Subcutaneous abdominal adipose tissue (tissue), 5 donors: ENCODE measurements at regions not wholly inside any gene's neighbourhood (a gene's known extent, or its start where the extent isn't known, plus 50 kb on each side); places are given as distances from the start of the nearest gene placed in this dataset.

Source experiments
- H3K27ac ChIP-seq: one replicate; pipeline ENCODE4 v1.7.0; 2013; ENCODE audit warnings: low read depth, mild to moderate bottlenecking, inconsistent platforms, low read length, moderate library complexity
- H3K27me3 ChIP-seq, 5 donors: one replicate each; pipeline ENCODE4 v1.7.0; 2013; ENCODE audit warnings: low read length in 5 of 5, inconsistent platforms in 1 of 5; ENCODE audit not compliant: control insufficient read depth in 5 of 5, insufficient read depth in 4 of 5
- H3K36me3 ChIP-seq, 5 donors: one replicate each; pipeline ENCODE4 v1.7.0; 2013; ENCODE audit warnings: low read length in 5 of 5; ENCODE audit not compliant: control insufficient read depth in 5 of 5, insufficient read depth in 5 of 5
- H3K4me1 ChIP-seq, 5 donors: one replicate each; pipeline ENCODE4 v1.7.0; 2013; ENCODE audit warnings: low read length in 5 of 5, mild to moderate bottlenecking in 3 of 5, moderate library complexity in 1 of 5; ENCODE audit not compliant: control insufficient read depth in 5 of 5, insufficient read depth in 5 of 5
- H3K4me3 ChIP-seq, 5 donors: one replicate each; pipeline ENCODE4 v1.7.0; 2013; ENCODE audit warnings: low read length in 5 of 5, low read depth in 1 of 5
- H3K9ac ChIP-seq, 5 donors: one replicate each; pipeline ENCODE4 v1.7.0; 2013; ENCODE audit warnings: low read length in 5 of 5, mild to moderate bottlenecking in 4 of 5, moderate library complexity in 3 of 5
- H3K9me3 ChIP-seq, 5 donors: one replicate each; pipeline ENCODE4 v1.7.0; 2013; ENCODE audit warnings: low read length in 5 of 5; ENCODE audit not compliant: control insufficient read depth in 5 of 5
- donor health status: healthy.
- donor health status: healthy.
- donor health status: healthy.
- donor health status: healthy.
- donor health status: healthy.

DNA sequence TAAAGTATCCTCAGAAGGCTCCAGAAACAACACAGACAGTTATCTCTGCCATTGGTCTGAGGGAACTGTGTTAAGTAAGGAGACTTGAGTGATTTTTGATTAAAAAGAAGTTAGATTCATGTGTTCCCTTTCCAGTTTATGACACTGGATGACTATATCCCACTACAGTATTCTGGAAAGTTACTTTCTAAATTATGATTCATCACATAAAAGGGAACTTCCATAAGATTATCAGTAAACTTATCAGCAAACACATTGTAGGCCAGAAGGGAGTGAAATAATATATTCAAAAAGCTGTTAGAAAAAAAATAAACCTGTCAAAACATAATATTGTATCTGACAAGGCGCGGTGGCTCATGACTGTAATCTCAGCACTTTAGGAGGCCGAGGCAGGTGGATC, 700.0 kb downstream of the SLITRK6 start:
- H3K27ac ChIP-seq: no peak overlapping the region
- no peak overlapping the region for H3K4me3 ChIP-seq
- no peak overlapping the region for H3K9ac ChIP-seq

DNA sequence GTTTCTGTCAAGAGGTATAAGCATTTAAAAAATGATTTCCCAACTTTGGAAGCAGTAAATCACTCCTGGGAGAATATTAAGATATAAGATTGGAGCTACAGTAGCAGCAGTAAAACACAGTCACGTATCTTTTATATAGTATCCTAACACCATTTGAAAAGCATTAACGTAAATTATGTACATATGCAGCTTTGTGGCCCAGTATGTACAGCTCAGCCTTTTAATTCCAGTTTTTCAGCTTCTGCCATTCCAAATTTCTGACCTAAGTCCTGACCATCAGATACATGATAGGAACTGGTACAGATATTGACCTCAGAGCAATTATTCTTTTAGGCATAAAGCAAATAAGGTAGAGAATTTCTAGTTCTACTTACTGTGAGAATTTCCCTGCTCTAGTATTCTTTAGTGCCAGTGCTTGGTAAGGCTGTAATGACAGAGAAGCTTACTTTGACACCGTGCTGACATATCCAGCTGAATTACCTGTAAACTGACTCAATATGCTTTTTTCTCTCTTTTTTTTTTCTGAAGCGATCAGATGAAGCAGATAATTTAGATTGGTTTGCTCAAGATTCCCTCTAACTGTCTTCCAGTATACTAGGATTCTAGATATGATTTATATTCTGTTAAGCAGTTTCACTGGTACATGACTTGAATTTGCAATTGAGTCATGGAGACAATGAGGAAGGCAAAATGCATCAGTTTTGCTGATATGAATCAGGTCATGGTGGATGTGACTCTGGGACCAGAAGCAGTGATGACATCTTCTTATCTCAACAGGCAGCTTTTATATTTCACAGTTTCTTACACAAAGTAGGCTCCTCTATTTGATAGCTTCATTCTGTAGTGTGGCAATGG, 703.6 kb downstream of the SLITRK6 start:
- peaks cover 0 to 2% (median 0%) of the 10 kb centered on the region in 5 donors for H3K9me3 ChIP-seq
- H3K4me1 ChIP-seq: no peaks in the 10 kb centered on the region
- no peaks in the 10 kb centered on the region for H3K36me3 ChIP-seq
- no peak overlapping the region for H3K4me3 ChIP-seq
- no peaks in the 10 kb centered on the region for H3K27me3 ChIP-seq
- H3K9ac ChIP-seq: no peak overlapping the region
- no peak overlapping the region for H3K27ac ChIP-seq

More for the DNA sequence above, 700.0 kb downstream of the SLITRK6 start:
- no peaks in the 10 kb centered on the region for H3K4me1 ChIP-seq
- no peaks in the 10 kb centered on the region for H3K27me3 ChIP-seq
- H3K9me3 ChIP-seq: peaks cover 0 to 4% (median 0%) of the 10 kb centered on the region in 5 donors
- no peaks in the 10 kb centered on the region for H3K36me3 ChIP-seq

DNA sequence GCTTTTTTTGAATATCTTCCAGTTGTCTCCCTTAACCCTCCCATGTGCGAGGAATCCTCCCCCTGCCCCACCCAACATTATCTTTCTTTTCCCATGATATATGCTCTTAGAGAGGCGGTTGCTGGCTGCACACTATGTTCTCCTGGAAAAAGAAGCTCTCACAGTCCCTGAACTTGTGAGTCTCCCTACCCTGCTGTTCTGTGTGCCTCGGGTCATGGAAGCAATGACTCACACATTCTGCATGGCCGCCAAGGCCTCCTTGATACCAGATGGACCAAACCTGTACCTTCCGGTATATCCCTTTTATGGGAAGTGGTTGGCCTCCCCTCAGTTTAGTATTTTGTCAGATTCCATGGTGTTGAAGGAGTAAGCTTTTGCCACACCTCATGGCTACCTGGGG, 705.4 kb downstream of the SLITRK6 start:
- H3K36me3 ChIP-seq: no peaks in the 10 kb centered on the region
- no peaks in the 10 kb centered on the region for H3K4me1 ChIP-seq
- H3K4me3 ChIP-seq: no peak overlapping the region
- no peak overlapping the region for H3K9ac ChIP-seq
- H3K27me3 ChIP-seq: no peaks in the 10 kb centered on the region
- H3K27ac ChIP-seq: no peak overlapping the region
- H3K9me3 ChIP-seq: peaks cover 0 to 2% (median 0%) of the 10 kb centered on the region in 5 donors

GRCh38 chr13:85091631-85092234, 707.5 kb downstream of the SLITRK6 start:
- no peak overlapping the region for H3K9ac ChIP-seq
- H3K27ac ChIP-seq: no peak overlapping the region
- H3K4me1 ChIP-seq: no peaks in the 10 kb centered on the region
- no peaks in the 10 kb centered on the region for H3K36me3 ChIP-seq
- H3K4me3 ChIP-seq: no peak overlapping the region
- H3K9me3 ChIP-seq: no peaks in the 10 kb centered on the region
- no peaks in the 10 kb centered on the region for H3K27me3 ChIP-seq

- Histone ChIP-seq H3K9me3 (no peaks in the 10 kb centered on the region), H3K36me3 (no peaks in the 10 kb centered on the region), H3K27ac (no peak overlapping the region), H3K4me1 (no peaks in the 10 kb centered on the region), H3K9ac (no peak overlapping the region), H3K4me3 (no peak overlapping the region), H3K27me3 (no peaks in the 10 kb centered on the region)
These were observed 710.0 kb downstream of the SLITRK6 start for GRCh38 chr13:85089186-85089585.

- Histone ChIP-seq H3K27me3 (no peaks in the 10 kb centered on the region), H3K9me3 (no peaks in the 10 kb centered on the region), H3K4me3 (no peak overlapping the region), H3K9ac (no peak overlapping the region), H3K36me3 (no peaks in the 10 kb centered on the region), H3K27ac (no peak overlapping the region), H3K4me1 (no peaks in the 10 kb centered on the region)
These were observed 718.5 kb downstream of the SLITRK6 start for GRCh38 chr13:85080691-85081090.

GRCh38 chr13:85076343-85076742, 722.9 kb downstream of the SLITRK6 start:
- no peak overlapping the region for H3K27ac ChIP-seq
- no peaks in the 10 kb centered on the region for H3K36me3 ChIP-seq
- H3K9ac ChIP-seq: no peak overlapping the region
- H3K27me3 ChIP-seq: no peaks in the 10 kb centered on the region
- H3K9me3 ChIP-seq: no peaks in the 10 kb centered on the region
- H3K4me1 ChIP-seq: no peaks in the 10 kb centered on the region
- H3K4me3 ChIP-seq: no peak overlapping the region

DNA sequence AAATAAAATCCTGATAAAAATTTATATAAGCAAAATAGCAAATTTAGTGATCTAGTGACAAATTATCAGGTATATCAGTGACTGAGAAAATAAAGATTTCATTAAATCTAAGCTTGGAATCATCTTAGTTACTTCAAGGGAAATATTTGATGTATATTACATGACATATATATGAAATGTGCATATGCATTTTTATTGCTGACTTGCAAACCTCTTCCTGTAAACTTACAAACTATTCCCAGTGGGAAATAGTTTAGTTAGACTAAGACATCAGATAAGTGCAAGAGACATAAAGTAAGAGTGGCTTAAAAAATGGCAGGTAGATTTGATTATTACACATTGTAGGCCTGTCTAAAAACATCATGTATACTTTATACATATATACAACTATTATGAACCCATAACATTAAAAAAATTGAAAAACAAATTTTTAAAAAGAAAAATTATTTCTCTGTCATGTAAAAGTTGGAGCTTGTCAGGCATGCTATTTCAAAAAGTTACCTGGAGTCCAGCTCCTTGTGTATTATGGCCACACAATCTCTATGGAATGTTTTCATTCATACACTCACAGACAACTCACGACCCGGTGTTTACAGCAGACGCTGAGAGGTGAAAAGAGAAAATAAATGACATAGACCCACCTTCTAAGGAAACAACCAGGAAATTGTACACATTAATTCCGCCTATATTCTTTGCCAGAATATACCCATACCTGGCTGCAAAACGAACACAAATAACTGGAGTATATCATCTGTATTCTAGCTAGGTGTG, 724.5 kb downstream of the SLITRK6 start:
- Histone ChIP-seq H3K27me3 (no peaks in the 10 kb centered on the region), H3K4me3 (no peak overlapping the region), H3K27ac (no peak overlapping the region), H3K36me3 (no peaks in the 10 kb centered on the region), H3K9me3 (no peaks in the 10 kb centered on the region), H3K9ac (no peak overlapping the region), H3K4me1 (no peaks in the 10 kb centered on the region)

DNA sequence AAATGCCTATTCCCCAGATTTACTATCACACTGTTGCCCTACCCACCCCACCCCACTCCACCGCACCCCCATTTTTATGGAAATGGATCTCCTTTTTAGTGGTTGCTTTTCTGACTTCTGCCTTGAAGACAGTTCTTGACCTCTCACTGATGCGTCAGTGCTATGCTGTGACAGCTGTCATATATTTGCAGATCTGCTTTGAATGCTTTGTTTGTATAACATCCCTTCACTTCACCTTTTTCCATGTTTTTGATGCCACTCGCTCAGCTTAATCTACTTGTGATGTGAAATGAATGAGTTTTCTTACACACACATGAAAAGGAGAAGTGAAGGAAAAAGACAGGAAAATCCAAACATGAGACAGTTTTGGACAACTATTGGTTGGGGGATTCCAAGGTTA, 731.0 kb downstream of the SLITRK6 start:
- H3K27ac ChIP-seq: no peak overlapping the region
- no peak overlapping the region for H3K9ac ChIP-seq
- H3K36me3 ChIP-seq: no peaks in the 10 kb centered on the region
- H3K9me3 ChIP-seq: no peaks in the 10 kb centered on the region
- H3K27me3 ChIP-seq: no peaks in the 10 kb centered on the region
- H3K4me3 ChIP-seq: no peak overlapping the region
- no peaks in the 10 kb centered on the region for H3K4me1 ChIP-seq

DNA sequence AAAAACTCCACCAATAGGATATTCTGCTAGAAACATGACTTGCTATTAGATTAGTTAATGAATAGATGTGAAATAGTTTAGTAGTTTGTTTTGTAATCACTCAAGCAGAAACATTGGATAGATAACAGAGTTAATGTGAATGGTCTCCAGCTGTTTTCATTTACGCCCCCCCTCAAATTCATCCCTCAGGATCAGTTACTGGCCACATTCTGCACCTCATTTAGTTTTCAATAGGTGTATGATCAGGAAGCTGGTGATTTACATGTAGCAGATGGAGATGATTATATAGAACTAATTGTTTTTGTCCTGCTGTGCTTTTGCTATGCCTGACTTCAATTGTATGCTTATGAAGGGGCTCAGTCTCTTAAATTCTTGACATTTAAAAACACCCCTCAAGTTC, 759.0 kb downstream of the SLITRK6 start:
- Histone ChIP-seq H3K9ac (no peak overlapping the region), H3K4me1 (no peaks in the 10 kb centered on the region), H3K4me3 (no peak overlapping the region), H3K27me3 (no peaks in the 10 kb centered on the region), H3K36me3 (no peaks in the 10 kb centered on the region), H3K9me3 (no peaks in the 10 kb centered on the region), H3K27ac (no peak overlapping the region)
